SK-N-SH (cell line): ENCODE measurements at regions not wholly inside any gene's neighbourhood (a gene's known extent, or its start where the extent isn't known, plus 50 kb on each side); places are given as distances from the start of the nearest gene placed in this dataset.

Experiments used
- GATA2 ChIP-seq: sonication (generic); formaldehyde crosslinking; IDR thresholded peaks from 2 replicates; pipeline ENCODE4 v1.5.0; 2020; ENCODE audit warnings: mild to moderate bottlenecking, missing genetic modification reagents
- POLR2AphosphoS5 ChIP-seq: IDR thresholded peaks from 2 replicates; pipeline ENCODE4 v1.6.1; 2012; ENCODE audit warnings: low read depth, low read length
- RCOR1 ChIP-seq: fragments of 150-350 bp; IDR thresholded peaks from 2 replicates; pipeline ENCODE4 v1.6.1; 2017; ENCODE audit warnings: antibody characterized with exemption, low read length
- RFX5 ChIP-seq: IDR thresholded peaks from 2 replicates; pipeline ENCODE4 v1.6.1; 2012; ENCODE audit warnings: mild to moderate bottlenecking, improper control_type of control experiment, low read length
- SMC3 ChIP-seq: IDR thresholded peaks from 2 replicates; pipeline ENCODE4 v1.6.1; 2012; ENCODE audit warnings: low read depth, low read length, improper control_type of control experiment
- TF ChIP-seq, protein P1 (sequence below): fragments of 200-600 bp; sonication (generic); IDR thresholded peaks from 2 replicates; pipeline ENCODE4 v1.6.1; 2017; ENCODE audit warnings: antibody characterized with exemption, mild to moderate bottlenecking, moderate library complexity
- TF ChIP-seq, protein P2 (sequence below): IDR thresholded peaks from 2 replicates; pipeline ENCODE4 v1.6.1; 2012; ENCODE audit warnings: mild to moderate bottlenecking, low read depth, low read length, moderate library complexity
- TF ChIP-seq, protein P3 (sequence below): fragments of 150-350 bp; IDR thresholded peaks from 2 replicates; pipeline ENCODE4 v1.6.1; 2016; ENCODE audit warnings: mild to moderate bottlenecking, low read depth, low read length
- TF ChIP-seq, protein P4 (sequence below): IDR thresholded peaks from 2 replicates; pipeline ENCODE4 v1.4.0; 2012; ENCODE audit warnings: low read depth

GRCh38 chr6:92763680-92764079 lies 655.7 kb downstream of the EPHA7 start:
- TF ChIP-seq, protein P1, sequence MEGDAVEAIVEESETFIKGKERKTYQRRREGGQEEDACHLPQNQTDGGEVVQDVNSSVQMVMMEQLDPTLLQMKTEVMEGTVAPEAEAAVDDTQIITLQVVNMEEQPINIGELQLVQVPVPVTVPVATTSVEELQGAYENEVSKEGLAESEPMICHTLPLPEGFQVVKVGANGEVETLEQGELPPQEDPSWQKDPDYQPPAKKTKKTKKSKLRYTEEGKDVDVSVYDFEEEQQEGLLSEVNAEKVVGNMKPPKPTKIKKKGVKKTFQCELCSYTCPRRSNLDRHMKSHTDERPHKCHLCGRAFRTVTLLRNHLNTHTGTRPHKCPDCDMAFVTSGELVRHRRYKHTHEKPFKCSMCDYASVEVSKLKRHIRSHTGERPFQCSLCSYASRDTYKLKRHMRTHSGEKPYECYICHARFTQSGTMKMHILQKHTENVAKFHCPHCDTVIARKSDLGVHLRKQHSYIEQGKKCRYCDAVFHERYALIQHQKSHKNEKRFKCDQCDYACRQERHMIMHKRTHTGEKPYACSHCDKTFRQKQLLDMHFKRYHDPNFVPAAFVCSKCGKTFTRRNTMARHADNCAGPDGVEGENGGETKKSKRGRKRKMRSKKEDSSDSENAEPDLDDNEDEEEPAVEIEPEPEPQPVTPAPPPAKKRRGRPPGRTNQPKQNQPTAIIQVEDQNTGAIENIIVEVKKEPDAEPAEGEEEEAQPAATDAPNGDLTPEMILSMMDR: no peak
- TF ChIP-seq RCOR1 (no peak), SMC3 (no peak), POLR2AphosphoS5 (no peak), RFX5 (no peak), GATA2 (CRISPR knock-in tag) (no peak)
- TF ChIP-seq, protein P2, sequence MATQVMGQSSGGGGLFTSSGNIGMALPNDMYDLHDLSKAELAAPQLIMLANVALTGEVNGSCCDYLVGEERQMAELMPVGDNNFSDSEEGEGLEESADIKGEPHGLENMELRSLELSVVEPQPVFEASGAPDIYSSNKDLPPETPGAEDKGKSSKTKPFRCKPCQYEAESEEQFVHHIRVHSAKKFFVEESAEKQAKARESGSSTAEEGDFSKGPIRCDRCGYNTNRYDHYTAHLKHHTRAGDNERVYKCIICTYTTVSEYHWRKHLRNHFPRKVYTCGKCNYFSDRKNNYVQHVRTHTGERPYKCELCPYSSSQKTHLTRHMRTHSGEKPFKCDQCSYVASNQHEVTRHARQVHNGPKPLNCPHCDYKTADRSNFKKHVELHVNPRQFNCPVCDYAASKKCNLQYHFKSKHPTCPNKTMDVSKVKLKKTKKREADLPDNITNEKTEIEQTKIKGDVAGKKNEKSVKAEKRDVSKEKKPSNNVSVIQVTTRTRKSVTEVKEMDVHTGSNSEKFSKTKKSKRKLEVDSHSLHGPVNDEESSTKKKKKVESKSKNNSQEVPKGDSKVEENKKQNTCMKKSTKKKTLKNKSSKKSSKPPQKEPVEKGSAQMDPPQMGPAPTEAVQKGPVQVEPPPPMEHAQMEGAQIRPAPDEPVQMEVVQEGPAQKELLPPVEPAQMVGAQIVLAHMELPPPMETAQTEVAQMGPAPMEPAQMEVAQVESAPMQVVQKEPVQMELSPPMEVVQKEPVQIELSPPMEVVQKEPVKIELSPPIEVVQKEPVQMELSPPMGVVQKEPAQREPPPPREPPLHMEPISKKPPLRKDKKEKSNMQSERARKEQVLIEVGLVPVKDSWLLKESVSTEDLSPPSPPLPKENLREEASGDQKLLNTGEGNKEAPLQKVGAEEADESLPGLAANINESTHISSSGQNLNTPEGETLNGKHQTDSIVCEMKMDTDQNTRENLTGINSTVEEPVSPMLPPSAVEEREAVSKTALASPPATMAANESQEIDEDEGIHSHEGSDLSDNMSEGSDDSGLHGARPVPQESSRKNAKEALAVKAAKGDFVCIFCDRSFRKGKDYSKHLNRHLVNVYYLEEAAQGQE: no peak
- TF ChIP-seq, protein P3, sequence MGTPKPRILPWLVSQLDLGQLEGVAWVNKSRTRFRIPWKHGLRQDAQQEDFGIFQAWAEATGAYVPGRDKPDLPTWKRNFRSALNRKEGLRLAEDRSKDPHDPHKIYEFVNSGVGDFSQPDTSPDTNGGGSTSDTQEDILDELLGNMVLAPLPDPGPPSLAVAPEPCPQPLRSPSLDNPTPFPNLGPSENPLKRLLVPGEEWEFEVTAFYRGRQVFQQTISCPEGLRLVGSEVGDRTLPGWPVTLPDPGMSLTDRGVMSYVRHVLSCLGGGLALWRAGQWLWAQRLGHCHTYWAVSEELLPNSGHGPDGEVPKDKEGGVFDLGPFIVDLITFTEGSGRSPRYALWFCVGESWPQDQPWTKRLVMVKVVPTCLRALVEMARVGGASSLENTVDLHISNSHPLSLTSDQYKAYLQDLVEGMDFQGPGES: no peak
- TF ChIP-seq, protein P4, sequence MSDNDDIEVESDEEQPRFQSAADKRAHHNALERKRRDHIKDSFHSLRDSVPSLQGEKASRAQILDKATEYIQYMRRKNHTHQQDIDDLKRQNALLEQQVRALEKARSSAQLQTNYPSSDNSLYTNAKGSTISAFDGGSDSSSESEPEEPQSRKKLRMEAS: no peak
